ENCODE measurements at regions not wholly inside any gene's neighbourhood (a gene's known extent, or its start where the extent isn't known, plus 50 kb on each side); places are given as distances from the start of the nearest gene placed in this dataset.

GRCh38 chr9:99590840-99591239 is 230.8 kb upstream of the NR4A3 start:
- no peak for DNase-seq (ENCODE audit: low read depth, low spot score)
- Histone ChIP-seq H3K9me3 (ENCODE audit: control insufficient read depth, insufficient read depth, low read length) (no peaks in the 10 kb centered on the region), H3K27ac (ENCODE audit: low read depth, low read length) (no peak overlapping the region), H3K27me3 (ENCODE audit: control insufficient read depth, insufficient read depth, low read length) (peaks cover 2% of the 10 kb centered on the region), H3K4me3 (ENCODE audit: low read depth, low read length) (no peak overlapping the region)
- TF ChIP-seq CTCF (IDR thresholded peaks at IDR 0.05; ENCODE audit: low read depth, low read length), result no peak
- CTCF ChIA-PET, result no interaction called here
- POLR2A ChIA-PET, result no interaction called here

- H3K9me3 ChIP-seq (ENCODE audit: control insufficient read depth, insufficient read depth, low read length), result no peaks in the 10 kb centered on the region
- ChIA-PET POLR2A (no interaction called here), CTCF (no interaction called here)
- H3K27me3 ChIP-seq (ENCODE audit: control insufficient read depth, insufficient read depth, low read length), result peaks cover 2% of the 10 kb centered on the region
- TF ChIP-seq CTCF (IDR thresholded peaks at IDR 0.05; ENCODE audit: low read depth, low read length), result no peak
- H3K27ac ChIP-seq (ENCODE audit: low read depth, low read length), result no peak overlapping the region
- DNase-seq (ENCODE audit: low read depth, low spot score), result no peak
- H3K4me3 ChIP-seq (ENCODE audit: low read depth, low read length), result no peak overlapping the region
These were observed 229.9 kb upstream of the NR4A3 start for GRCh38 chr9:99591770-99592169.

GRCh38 chr9:99592834-99593574 is 228.7 kb upstream of the NR4A3 start:
- no peak overlapping the region for H3K4me3 ChIP-seq (ENCODE audit: low read depth, low read length)
- POLR2A ChIA-PET, result no interaction called here

GRCh38 chr9:99593610-99594009 is 228.1 kb upstream of the NR4A3 start:
- no peak for DNase-seq (ENCODE audit: low read depth, low spot score)

More at GRCh38 chr9:99592834-99593574, 228.7 kb upstream of the NR4A3 start:
- no peak for TF ChIP-seq CTCF (IDR thresholded peaks at IDR 0.05; ENCODE audit: low read depth, low read length)
- CTCF ChIA-PET, result no interaction called here
- Histone ChIP-seq H3K27me3 (ENCODE audit: control insufficient read depth, insufficient read depth, low read length) (peaks cover 2% of the 10 kb centered on the region), H3K27ac (ENCODE audit: low read depth, low read length) (no peak overlapping the region), H3K9me3 (ENCODE audit: control insufficient read depth, insufficient read depth, low read length) (no peaks in the 10 kb centered on the region)
- DNase-seq (ENCODE audit: low read depth, low spot score), result no peak

More at GRCh38 chr9:99593610-99594009, 228.1 kb upstream of the NR4A3 start:
- H3K9me3 ChIP-seq (ENCODE audit: control insufficient read depth, insufficient read depth, low read length), result no peaks in the 10 kb centered on the region
- TF ChIP-seq CTCF (IDR thresholded peaks at IDR 0.05; ENCODE audit: low read depth, low read length), result no peak
- H3K27me3 ChIP-seq (ENCODE audit: control insufficient read depth, insufficient read depth, low read length), result peaks cover 2% of the 10 kb centered on the region
- H3K27ac ChIP-seq (ENCODE audit: low read depth, low read length), result no peak overlapping the region
- H3K4me3 ChIP-seq (ENCODE audit: low read depth, low read length), result no peak overlapping the region
- ChIA-PET POLR2A (no interaction called here), CTCF (no interaction called here)

All from AG04450 (cell line).